AG09309 (cell line): ENCODE measurements at regions not wholly inside any gene's neighbourhood (a gene's known extent, or its start where the extent isn't known, plus 50 kb on each side); places are given as distances from the start of the nearest gene placed in this dataset.

Source experiments
- DNase-seq: peaks from one replicate; pipeline ENCODE4 v3.0.0-alpha.2; 2010; ENCODE audit warnings: low read depth
- H3K4me3 ChIP-seq: 2 replicates; pipeline ENCODE4 v1.5.1; 2011; ENCODE audit warnings: mild to moderate bottlenecking, low read depth, low read length, moderate library complexity; ENCODE audit not compliant: control insufficient read depth
- CTCF ChIP-seq: IDR thresholded peaks from 2 replicates; pipeline ENCODE4 v1.5.1; 2011; ENCODE audit warnings: mild to moderate bottlenecking, low read depth, low read length, inconsistent platforms; ENCODE audit not compliant: insufficient read depth, control insufficient read depth; ENCODE audit errors: missing control alignments

- no peak for TF ChIP-seq CTCF
- H3K4me3 ChIP-seq, result no peak overlapping the region
- no peak for DNase-seq
Measured at GRCh38 chr2:176692533-176692932, 423.3 kb downstream of the MTX2 start.

DNA sequence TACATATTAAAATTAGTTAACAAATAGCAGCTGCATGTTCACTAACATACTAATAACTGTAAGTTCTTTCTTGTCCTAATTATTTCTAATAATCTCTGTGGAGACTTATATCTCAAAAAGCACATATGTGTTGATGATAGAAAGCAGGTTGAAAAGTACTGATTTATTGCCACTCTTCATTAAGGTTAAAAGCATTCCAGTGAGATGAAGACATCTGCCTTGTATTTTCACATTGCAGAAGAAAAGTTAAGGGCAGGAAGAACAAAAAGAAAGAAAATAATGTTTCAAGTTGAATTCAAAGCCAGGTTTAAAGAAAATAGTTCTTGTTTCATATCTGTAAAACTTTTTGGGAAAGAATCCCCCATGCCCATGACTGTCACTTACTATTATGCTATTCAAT, 429.9 kb downstream of the MTX2 start:
- DNase-seq, result no peak
- no peak overlapping the region for H3K4me3 ChIP-seq
- TF ChIP-seq CTCF, result no peak

GRCh38 chr2:176699644-176700043, 430.4 kb downstream of the MTX2 start:
- TF ChIP-seq CTCF, result no peak
- no peak overlapping the region for H3K4me3 ChIP-seq
- DNase-seq, result no peak

GRCh38 chr2:176702131-176702530, 432.9 kb downstream of the MTX2 start:
- no peak for TF ChIP-seq CTCF
- no peak overlapping the region for H3K4me3 ChIP-seq
- DNase-seq, result no peak

DNA sequence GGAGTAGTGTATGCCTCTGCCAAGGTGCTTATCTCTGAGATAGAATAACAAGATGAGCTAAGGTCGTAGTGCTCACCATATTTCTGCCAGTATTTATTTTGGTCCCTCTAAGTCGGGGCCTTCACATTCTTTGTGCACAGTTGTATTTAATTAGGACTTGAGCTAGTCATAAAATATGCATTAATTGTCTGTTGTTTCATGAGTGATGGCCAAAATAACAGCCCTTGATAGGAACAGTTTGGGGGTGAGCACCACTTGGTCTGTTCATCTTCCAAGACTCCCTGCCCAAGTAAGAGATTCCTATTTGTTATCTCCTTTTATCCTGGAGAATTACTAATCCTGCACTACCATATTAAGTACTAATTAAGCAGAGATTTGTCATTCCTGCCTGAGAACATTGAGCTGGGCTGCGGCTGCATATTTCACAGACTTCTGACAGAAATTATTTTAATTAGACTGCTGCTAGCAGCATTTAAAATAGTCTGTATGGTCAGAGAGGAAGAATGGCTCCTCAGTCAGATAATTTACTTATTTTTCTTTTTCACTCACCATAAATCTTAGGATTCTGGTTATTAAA, 435.1 kb downstream of the MTX2 start:
- no peak overlapping the region for H3K4me3 ChIP-seq
- no peak for TF ChIP-seq CTCF
- no peak for DNase-seq

DNA sequence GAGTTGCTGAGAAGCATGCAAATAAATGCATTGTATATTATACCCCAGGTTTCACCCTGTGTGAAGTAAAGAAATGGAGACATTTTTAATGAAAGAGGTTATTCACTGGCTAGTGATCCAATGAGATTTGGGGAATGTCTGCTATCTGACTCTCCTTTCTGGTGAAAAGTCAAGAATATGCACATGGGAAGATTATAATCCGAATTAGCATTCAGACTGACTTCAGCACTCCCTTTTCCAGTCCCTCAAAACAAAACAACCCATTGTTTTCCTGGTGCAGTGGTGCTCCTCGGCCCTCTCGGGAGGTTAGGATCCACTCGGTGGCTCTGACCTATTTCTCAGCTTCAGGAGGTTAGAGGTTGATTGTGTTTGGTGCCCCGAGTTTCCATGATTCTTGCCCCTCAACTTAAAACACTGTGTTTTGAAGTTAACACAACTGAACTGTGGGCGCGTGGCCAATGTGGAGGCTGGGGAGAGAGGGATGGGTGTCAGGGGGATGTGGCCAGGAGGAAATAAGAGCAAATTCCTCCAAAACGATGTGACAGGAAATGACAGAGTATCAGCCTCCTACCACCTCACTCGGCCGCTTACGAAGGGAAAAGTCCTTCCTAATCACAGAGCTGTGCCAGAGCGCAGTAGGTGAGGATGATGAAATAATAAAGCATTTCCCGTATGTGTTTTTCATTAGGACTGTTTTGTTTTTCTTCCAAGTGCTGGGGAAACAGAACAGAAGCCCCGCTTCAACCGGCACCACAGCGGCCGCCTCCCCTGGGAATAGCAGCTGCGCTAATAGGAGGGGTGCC, 440.1 kb downstream of the MTX2 start:
- H3K4me3 ChIP-seq, result no peak overlapping the region
- DNase-seq, result no peak
- no peak for TF ChIP-seq CTCF

DNA sequence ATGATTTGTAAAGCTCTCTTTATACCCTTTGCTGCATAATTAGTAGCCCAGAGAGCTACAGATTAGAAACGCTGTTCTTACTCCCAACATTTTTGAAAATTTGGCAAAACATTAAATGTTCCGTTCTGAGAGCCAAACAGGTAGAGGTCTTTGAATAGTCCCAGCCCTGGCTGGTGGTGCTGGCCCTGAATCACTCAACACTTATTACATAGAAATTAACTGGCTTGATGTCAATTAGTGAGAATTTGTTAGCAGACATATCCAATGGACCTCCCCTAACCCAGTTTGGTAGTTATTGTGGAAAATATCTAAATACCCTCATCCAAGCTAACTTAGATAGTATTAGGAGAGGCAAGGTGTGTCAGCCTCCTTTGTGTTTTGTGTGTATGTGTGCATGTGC, 440.7 kb downstream of the MTX2 start:
- TF ChIP-seq CTCF, result no peak
- no peak for DNase-seq
- H3K4me3 ChIP-seq, result no peak overlapping the region
